ENCODE measurements at regions not wholly inside any gene's neighbourhood (a gene's known extent, or its start where the extent isn't known, plus 50 kb on each side); places are given as distances from the start of the nearest gene placed in this dataset.

GRCh38 chr2:167900435-167901114, 346.8 kb downstream of the STK39 start:
- peaks cover 2% of the 10 kb centered on the region for H3K27me3 Mint-ChIP-seq
- no peaks in the 10 kb centered on the region for H3K9me3 Mint-ChIP-seq
- ChIA-PET POLR2A (no interaction called here), CTCF (no interaction called here)
- no peak for DNase-seq
- H3K27ac Mint-ChIP-seq = no peak overlapping the region
- no peaks in the 10 kb centered on the region for H3K4me1 Mint-ChIP-seq
- H3K36me3 Mint-ChIP-seq (ENCODE audit: low read depth) = no peaks in the 10 kb centered on the region
- no peak overlapping the region for H3K4me3 Mint-ChIP-seq

GRCh38 chr2:167898340-167898739, 349.1 kb downstream of the STK39 start:
- no peak overlapping the region for H3K27ac Mint-ChIP-seq
- CTCF ChIA-PET = no interaction called here
- POLR2A ChIA-PET = no interaction called here

GRCh38 chr2:167891841-167892240, 355.6 kb downstream of the STK39 start:
- peaks cover 14% of the 10 kb centered on the region for H3K27me3 Mint-ChIP-seq
- CTCF ChIA-PET = no interaction called here
- DNase-seq = no peak
- POLR2A ChIA-PET = no interaction called here
- no peak overlapping the region for H3K4me3 Mint-ChIP-seq
- H3K4me1 Mint-ChIP-seq = no peaks in the 10 kb centered on the region
- peaks cover 2% of the 10 kb centered on the region for H3K36me3 Mint-ChIP-seq (ENCODE audit: low read depth)
- H3K27ac Mint-ChIP-seq = no peak overlapping the region
- peaks cover 14% of the 10 kb centered on the region for H3K9me3 Mint-ChIP-seq

More at GRCh38 chr2:167898340-167898739, 349.1 kb downstream of the STK39 start:
- Mint-ChIP-seq H3K4me1 (no peaks in the 10 kb centered on the region), H3K9me3 (no peaks in the 10 kb centered on the region), H3K36me3 (ENCODE audit: low read depth) (no peaks in the 10 kb centered on the region), H3K4me3 (no peak overlapping the region), H3K27me3 (peaks cover 2% of the 10 kb centered on the region)
- no peak for DNase-seq

GRCh38 chr2:167890739-167891138, 356.7 kb downstream of the STK39 start:
- ChIA-PET POLR2A (no interaction called here), CTCF (no interaction called here)
- Mint-ChIP-seq H3K4me1 (no peaks in the 10 kb centered on the region), H3K9me3 (peaks cover 14% of the 10 kb centered on the region), H3K27ac (no peak overlapping the region), H3K4me3 (no peak overlapping the region), H3K27me3 (peaks cover 14% of the 10 kb centered on the region), H3K36me3 (ENCODE audit: low read depth) (peaks cover 2% of the 10 kb centered on the region)
- DNase-seq = no peak

- DNase-seq = no peak
- Mint-ChIP-seq H3K36me3 (ENCODE audit: low read depth) (no peaks in the 10 kb centered on the region), H3K4me3 (no peak overlapping the region), H3K9me3 (peaks cover 2% of the 10 kb centered on the region), H3K27me3 (peaks cover 11% of the 10 kb centered on the region), H3K27ac (no peak overlapping the region), H3K4me1 (no peaks in the 10 kb centered on the region)
- ChIA-PET CTCF (interaction anchor here (0.6 kb wide), 1 partner anchor 1152 kb away, joined by 3 read pairs; no protein-coding TSS in a partner anchor), POLR2A (no interaction called here)
Observed at GRCh38 chr2:167880415-167880814, 367.0 kb downstream of the STK39 start.

- ChIA-PET CTCF (no interaction called here), POLR2A (no interaction called here)
- H3K4me3 Mint-ChIP-seq = no peak overlapping the region
- H3K27ac Mint-ChIP-seq = no peak overlapping the region
- no peaks in the 10 kb centered on the region for H3K4me1 Mint-ChIP-seq
- no peaks in the 10 kb centered on the region for H3K36me3 Mint-ChIP-seq (ENCODE audit: low read depth)
- no peak for DNase-seq
- no peaks in the 10 kb centered on the region for H3K9me3 Mint-ChIP-seq
- H3K27me3 Mint-ChIP-seq = no peaks in the 10 kb centered on the region
Observed at GRCh38 chr2:167875529-167875928, 371.9 kb downstream of the STK39 start.

GRCh38 chr2:167874812-167875211, 372.6 kb downstream of the STK39 start:
- DNase-seq = no peak
- Mint-ChIP-seq H3K27me3 (no peaks in the 10 kb centered on the region), H3K36me3 (ENCODE audit: low read depth) (no peaks in the 10 kb centered on the region), H3K4me1 (no peaks in the 10 kb centered on the region), H3K27ac (no peak overlapping the region), H3K9me3 (no peaks in the 10 kb centered on the region), H3K4me3 (no peak overlapping the region)
- ChIA-PET POLR2A (no interaction called here), CTCF (no interaction called here)

GRCh38 chr2:167871286-167871685, 376.1 kb downstream of the STK39 start:
- no peak for DNase-seq
- no peaks in the 10 kb centered on the region for H3K36me3 Mint-ChIP-seq (ENCODE audit: low read depth)
- H3K4me1 Mint-ChIP-seq = no peaks in the 10 kb centered on the region
- H3K27ac Mint-ChIP-seq = no peak overlapping the region
- ChIA-PET CTCF (no interaction called here), POLR2A (no interaction called here)
- no peak overlapping the region for H3K4me3 Mint-ChIP-seq
- no peaks in the 10 kb centered on the region for H3K27me3 Mint-ChIP-seq
- H3K9me3 Mint-ChIP-seq = no peaks in the 10 kb centered on the region

GRCh38 chr2:167869200-167869599, 378.2 kb downstream of the STK39 start:
- CTCF ChIA-PET = no interaction called here
- H3K4me1 Mint-ChIP-seq = no peaks in the 10 kb centered on the region

GRCh38 chr2:167863377-167863776, 384.0 kb downstream of the STK39 start:
- no peaks in the 10 kb centered on the region for H3K9me3 Mint-ChIP-seq
- ChIA-PET CTCF (no interaction called here), POLR2A (no interaction called here)
- no peak for DNase-seq
- H3K27ac Mint-ChIP-seq = no peak overlapping the region
- peaks cover 3% of the 10 kb centered on the region for H3K27me3 Mint-ChIP-seq
- H3K4me1 Mint-ChIP-seq = peaks cover 6% of the 10 kb centered on the region
- no peak overlapping the region for H3K4me3 Mint-ChIP-seq
- no peaks in the 10 kb centered on the region for H3K36me3 Mint-ChIP-seq (ENCODE audit: low read depth)

More at GRCh38 chr2:167869200-167869599, 378.2 kb downstream of the STK39 start:
- POLR2A ChIA-PET = no interaction called here
- Mint-ChIP-seq H3K27ac (no peak overlapping the region), H3K27me3 (no peaks in the 10 kb centered on the region), H3K36me3 (ENCODE audit: low read depth) (no peaks in the 10 kb centered on the region), H3K9me3 (no peaks in the 10 kb centered on the region), H3K4me3 (no peak overlapping the region)
- DNase-seq = no peak

GRCh38 chr2:167862782-167863181, 384.6 kb downstream of the STK39 start:
- POLR2A ChIA-PET = no interaction called here
- H3K27me3 Mint-ChIP-seq = peaks cover 3% of the 10 kb centered on the region
- CTCF ChIA-PET = no interaction called here
- peaks cover 6% of the 10 kb centered on the region for H3K4me1 Mint-ChIP-seq
- no peak overlapping the region for H3K4me3 Mint-ChIP-seq
- H3K36me3 Mint-ChIP-seq (ENCODE audit: low read depth) = no peaks in the 10 kb centered on the region
- H3K27ac Mint-ChIP-seq = no peak overlapping the region
- no peak for DNase-seq
- H3K9me3 Mint-ChIP-seq = no peaks in the 10 kb centered on the region

GRCh38 chr2:167862296-167862695, 385.1 kb downstream of the STK39 start:
- peaks cover 4% of the 10 kb centered on the region for H3K27me3 Mint-ChIP-seq
- ChIA-PET POLR2A (no interaction called here), CTCF (interaction anchor here (1.0 kb wide), 1 partner anchor 98 kb away, joined by 3 read pairs; no protein-coding TSS in a partner anchor)
- no peak for DNase-seq
- no peaks in the 10 kb centered on the region for H3K9me3 Mint-ChIP-seq
- H3K36me3 Mint-ChIP-seq (ENCODE audit: low read depth) = no peaks in the 10 kb centered on the region
- peaks cover 6% of the 10 kb centered on the region for H3K4me1 Mint-ChIP-seq
- H3K27ac Mint-ChIP-seq = no peak overlapping the region
- no peak overlapping the region for H3K4me3 Mint-ChIP-seq

- H3K9me3 Mint-ChIP-seq = no peaks in the 10 kb centered on the region
- peaks cover 8% of the 10 kb centered on the region for H3K27me3 Mint-ChIP-seq
- H3K36me3 Mint-ChIP-seq (ENCODE audit: low read depth) = no peaks in the 10 kb centered on the region
- H3K27ac Mint-ChIP-seq = no peak overlapping the region
- no peak overlapping the region for H3K4me3 Mint-ChIP-seq
- peaks cover 6% of the 10 kb centered on the region for H3K4me1 Mint-ChIP-seq
- CTCF ChIA-PET = interaction anchor here (0.6 to 1.0 kb wide), 2 partner anchors 99 to 155 kb away, joined by 3 read pairs; no protein-coding TSS in a partner anchor
- no peak for DNase-seq
- POLR2A ChIA-PET = no interaction called here
Observed at GRCh38 chr2:167861574-167862193, 385.7 kb downstream of the STK39 start.

- Mint-ChIP-seq H3K27ac (no peak overlapping the region), H3K27me3 (peaks cover 10% of the 10 kb centered on the region), H3K36me3 (ENCODE audit: low read depth) (no peaks in the 10 kb centered on the region), H3K4me1 (peaks cover 6% of the 10 kb centered on the region), H3K9me3 (no peaks in the 10 kb centered on the region), H3K4me3 (no peak overlapping the region)
- DNase-seq = no peak
- ChIA-PET CTCF (no interaction called here), POLR2A (no interaction called here)
Observed at GRCh38 chr2:167860082-167860481, 387.3 kb downstream of the STK39 start.
